ENCODE measurements at regions not wholly inside any gene's neighbourhood (a gene's known extent, or its start where the extent isn't known, plus 50 kb on each side); places are given as distances from the start of the nearest gene placed in this dataset.

DNA sequence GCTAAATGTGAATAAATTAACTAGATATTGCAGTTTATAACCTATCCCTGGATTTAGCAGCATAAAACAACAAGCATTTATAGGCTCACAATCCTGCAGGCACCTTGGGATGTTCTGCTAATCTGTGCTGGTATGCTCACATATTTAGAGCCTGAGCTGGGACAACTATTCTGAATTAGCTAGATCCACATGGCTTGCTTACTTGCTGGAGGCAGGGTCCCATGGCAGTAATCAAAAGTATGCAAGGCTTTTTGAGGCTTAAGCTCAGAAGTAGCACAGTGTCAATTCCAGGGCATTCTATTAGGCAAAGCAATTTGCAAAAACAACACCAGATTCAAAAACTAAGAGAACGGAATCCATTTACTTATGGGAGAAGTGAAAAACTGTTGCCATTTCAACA lies 745.0 kb upstream of the ACO1 start:
- H3K9me3 ChIP-seq (ENCODE audit: control insufficient read depth in 3 of 3, low read length in 3 of 3): no peaks in the 10 kb centered on the region
- H3K27ac ChIP-seq (ENCODE audit: low read depth, low read length): no peak overlapping the region
- H3K27me3 ChIP-seq (ENCODE audit: control insufficient read depth in 3 of 3, insufficient read depth in 3 of 3, low read length in 3 of 3): no peaks in the 10 kb centered on the region
- no peak overlapping the region for H3K9ac ChIP-seq (ENCODE audit: low read depth in 1 of 3, low read length in 3 of 3)
- no peaks in the 10 kb centered on the region for H3K36me3 ChIP-seq (ENCODE audit: control insufficient read depth in 3 of 3, insufficient read depth in 3 of 3, low read length in 3 of 3)
- no peaks in the 10 kb centered on the region for H3K4me1 ChIP-seq (ENCODE audit: control insufficient read depth in 3 of 3, insufficient read depth in 3 of 3, low read length in 3 of 3)
- no peak overlapping the region for H3K4me3 ChIP-seq (ENCODE audit: low read length in 3 of 3)

- H3K4me3 ChIP-seq (ENCODE audit: low read length in 3 of 3): no peak overlapping the region
- H3K4me1 ChIP-seq (ENCODE audit: control insufficient read depth in 3 of 3, insufficient read depth in 3 of 3, low read length in 3 of 3): no peaks in the 10 kb centered on the region
Measured at GRCh38 chr9:31669311-31669710, 715.1 kb upstream of the ACO1 start.

DNA sequence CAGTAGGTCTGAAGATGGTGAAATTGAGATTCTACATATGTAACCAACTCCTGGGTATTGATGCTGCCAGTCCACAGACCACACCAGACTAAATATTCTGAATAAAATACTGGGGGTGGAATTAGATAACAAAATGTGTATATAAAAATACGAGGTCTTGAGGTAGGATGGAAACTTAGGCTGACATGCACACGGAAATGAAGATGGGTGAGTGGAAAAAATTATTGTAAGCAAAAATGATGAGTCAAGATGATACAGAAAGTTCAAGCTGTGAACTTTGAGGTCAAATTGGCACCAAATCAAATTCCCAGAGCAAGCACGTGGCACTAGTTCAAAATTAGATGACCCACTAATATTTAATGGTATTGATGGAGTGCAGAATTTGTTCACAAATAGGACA lies 713.4 kb upstream of the ACO1 start:
- no peak overlapping the region for H3K4me3 ChIP-seq (ENCODE audit: low read length in 3 of 3)
- H3K27me3 ChIP-seq (ENCODE audit: control insufficient read depth in 3 of 3, insufficient read depth in 3 of 3, low read length in 3 of 3): no peaks in the 10 kb centered on the region
- no peaks in the 10 kb centered on the region for H3K4me1 ChIP-seq (ENCODE audit: control insufficient read depth in 3 of 3, insufficient read depth in 3 of 3, low read length in 3 of 3)
- no peak overlapping the region for H3K9ac ChIP-seq (ENCODE audit: low read depth in 1 of 3, low read length in 3 of 3)
- H3K36me3 ChIP-seq (ENCODE audit: control insufficient read depth in 3 of 3, insufficient read depth in 3 of 3, low read length in 3 of 3): no peaks in the 10 kb centered on the region
- no peak overlapping the region for H3K27ac ChIP-seq (ENCODE audit: low read depth, low read length)
- H3K9me3 ChIP-seq (ENCODE audit: control insufficient read depth in 3 of 3, low read length in 3 of 3): no peaks in the 10 kb centered on the region

More at GRCh38 chr9:31669311-31669710, 715.1 kb upstream of the ACO1 start:
- Histone ChIP-seq H3K9me3 (ENCODE audit: control insufficient read depth in 3 of 3, low read length in 3 of 3) (no peaks in the 10 kb centered on the region), H3K27ac (ENCODE audit: low read depth, low read length) (no peak overlapping the region), H3K27me3 (ENCODE audit: control insufficient read depth in 3 of 3, insufficient read depth in 3 of 3, low read length in 3 of 3) (no peaks in the 10 kb centered on the region), H3K9ac (ENCODE audit: low read depth in 1 of 3, low read length in 3 of 3) (no peak overlapping the region), H3K36me3 (ENCODE audit: control insufficient read depth in 3 of 3, insufficient read depth in 3 of 3, low read length in 3 of 3) (no peaks in the 10 kb centered on the region)

- no peak overlapping the region for H3K4me3 ChIP-seq (ENCODE audit: low read length in 3 of 3)
- H3K27ac ChIP-seq (ENCODE audit: low read depth, low read length): no peak overlapping the region
- H3K9me3 ChIP-seq (ENCODE audit: control insufficient read depth in 3 of 3, low read length in 3 of 3): no peaks in the 10 kb centered on the region
- H3K9ac ChIP-seq (ENCODE audit: low read depth in 1 of 3, low read length in 3 of 3): no peak overlapping the region
- no peaks in the 10 kb centered on the region for H3K27me3 ChIP-seq (ENCODE audit: control insufficient read depth in 3 of 3, insufficient read depth in 3 of 3, low read length in 3 of 3)
- no peaks in the 10 kb centered on the region for H3K4me1 ChIP-seq (ENCODE audit: control insufficient read depth in 3 of 3, insufficient read depth in 3 of 3, low read length in 3 of 3)
- no peaks in the 10 kb centered on the region for H3K36me3 ChIP-seq (ENCODE audit: control insufficient read depth in 3 of 3, insufficient read depth in 3 of 3, low read length in 3 of 3)
Measured at GRCh38 chr9:31674264-31674663, 710.2 kb upstream of the ACO1 start.

DNA sequence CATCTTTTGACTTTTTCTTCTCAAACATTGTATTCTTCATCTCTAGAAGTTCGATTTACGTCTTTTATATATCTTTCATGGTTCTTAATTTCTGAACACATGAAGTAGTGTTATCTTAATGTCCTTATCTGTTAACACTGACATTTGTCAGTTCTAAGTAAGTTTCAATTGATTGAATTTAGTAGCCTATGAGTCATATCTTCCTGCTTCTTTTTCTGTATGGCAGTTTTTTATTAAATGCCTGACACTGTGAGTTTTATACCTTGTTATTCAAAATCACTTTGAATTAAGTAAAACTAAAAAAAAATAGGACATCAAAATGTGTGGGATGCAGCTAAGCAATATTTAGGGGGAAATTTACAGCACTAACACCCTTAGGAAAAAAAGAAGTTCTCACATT lies 707.0 kb upstream of the ACO1 start:
- Histone ChIP-seq H3K27ac (ENCODE audit: low read depth, low read length) (no peak overlapping the region), H3K9ac (ENCODE audit: low read depth in 1 of 3, low read length in 3 of 3) (no peak overlapping the region), H3K36me3 (ENCODE audit: control insufficient read depth in 3 of 3, insufficient read depth in 3 of 3, low read length in 3 of 3) (no peaks in the 10 kb centered on the region), H3K9me3 (ENCODE audit: control insufficient read depth in 3 of 3, low read length in 3 of 3) (no peaks in the 10 kb centered on the region), H3K4me1 (ENCODE audit: control insufficient read depth in 3 of 3, insufficient read depth in 3 of 3, low read length in 3 of 3) (no peaks in the 10 kb centered on the region), H3K27me3 (ENCODE audit: control insufficient read depth in 3 of 3, insufficient read depth in 3 of 3, low read length in 3 of 3) (no peaks in the 10 kb centered on the region), H3K4me3 (ENCODE audit: low read length in 3 of 3) (no peak overlapping the region)

DNA sequence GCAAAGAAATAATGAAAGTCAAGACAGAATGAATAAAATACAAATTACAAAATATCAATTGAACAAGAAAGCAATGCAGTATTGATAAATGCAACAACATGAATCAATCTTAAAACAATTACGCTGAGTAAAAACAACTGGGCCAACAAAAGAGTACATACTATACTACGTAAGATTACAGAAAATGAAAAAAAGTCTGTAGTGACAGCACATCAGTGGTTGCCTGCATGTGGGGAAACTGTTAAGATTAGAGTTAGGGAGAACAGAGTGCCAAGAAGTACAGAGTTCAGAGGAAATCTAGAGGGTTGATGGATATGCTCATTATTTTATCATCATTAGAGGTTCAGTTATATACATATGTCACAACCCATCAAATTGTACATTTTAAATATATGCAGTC lies 706.6 kb upstream of the ACO1 start:
- Histone ChIP-seq H3K9ac (ENCODE audit: low read depth in 1 of 3, low read length in 3 of 3) (no peak overlapping the region), H3K36me3 (ENCODE audit: control insufficient read depth in 3 of 3, insufficient read depth in 3 of 3, low read length in 3 of 3) (no peaks in the 10 kb centered on the region), H3K27ac (ENCODE audit: low read depth, low read length) (no peak overlapping the region), H3K4me3 (ENCODE audit: low read length in 3 of 3) (no peak overlapping the region), H3K9me3 (ENCODE audit: control insufficient read depth in 3 of 3, low read length in 3 of 3) (no peaks in the 10 kb centered on the region), H3K27me3 (ENCODE audit: control insufficient read depth in 3 of 3, insufficient read depth in 3 of 3, low read length in 3 of 3) (no peaks in the 10 kb centered on the region), H3K4me1 (ENCODE audit: control insufficient read depth in 3 of 3, insufficient read depth in 3 of 3, low read length in 3 of 3) (no peaks in the 10 kb centered on the region)

DNA sequence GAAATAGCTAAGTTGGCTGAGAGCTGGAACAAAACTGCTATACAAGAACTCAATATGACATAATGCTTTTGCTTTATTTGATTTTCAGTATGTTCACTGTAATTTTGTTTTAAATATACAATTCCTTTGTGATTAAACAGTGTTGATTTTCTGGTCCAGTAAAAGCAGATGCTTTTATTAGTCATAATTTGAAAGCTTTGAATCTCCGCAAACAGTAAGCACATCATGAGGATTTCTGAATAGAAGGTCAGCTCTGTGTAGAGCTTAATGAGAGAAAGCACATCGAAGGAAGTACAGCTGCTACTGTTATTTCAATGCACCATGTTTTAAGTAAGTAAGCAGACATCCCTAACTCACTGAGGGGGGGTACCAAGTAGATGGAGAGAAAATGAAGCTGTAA lies 701.3 kb upstream of the ACO1 start:
- Histone ChIP-seq H3K4me3 (ENCODE audit: low read length in 3 of 3) (no peak overlapping the region), H3K9me3 (ENCODE audit: control insufficient read depth in 3 of 3, low read length in 3 of 3) (no peaks in the 10 kb centered on the region), H3K27me3 (ENCODE audit: control insufficient read depth in 3 of 3, insufficient read depth in 3 of 3, low read length in 3 of 3) (no peaks in the 10 kb centered on the region), H3K9ac (ENCODE audit: low read depth in 1 of 3, low read length in 3 of 3) (no peak overlapping the region), H3K27ac (ENCODE audit: low read depth, low read length) (no peak overlapping the region), H3K36me3 (ENCODE audit: control insufficient read depth in 3 of 3, insufficient read depth in 3 of 3, low read length in 3 of 3) (no peaks in the 10 kb centered on the region), H3K4me1 (ENCODE audit: control insufficient read depth in 3 of 3, insufficient read depth in 3 of 3, low read length in 3 of 3) (no peaks in the 10 kb centered on the region)

DNA sequence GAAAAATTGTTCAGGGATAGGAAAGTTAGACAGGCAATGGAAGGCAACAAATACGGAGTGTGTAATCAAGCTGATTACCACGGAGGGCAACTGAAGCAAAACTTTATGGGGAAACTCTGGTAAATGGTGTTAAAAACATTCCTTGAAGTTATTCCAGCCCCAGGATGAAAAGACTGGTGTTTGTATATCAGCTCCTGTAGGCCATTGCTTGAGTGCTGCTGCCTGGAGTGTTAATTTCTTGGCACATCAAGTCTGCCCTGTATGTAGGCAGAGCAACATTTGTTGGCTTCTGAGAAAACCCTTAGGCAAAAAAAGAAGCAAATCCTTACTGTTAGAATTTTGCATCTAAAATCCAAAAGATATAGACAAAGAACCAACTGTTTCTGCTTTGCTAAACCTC lies 686.5 kb upstream of the ACO1 start:
- no peak overlapping the region for H3K27ac ChIP-seq (ENCODE audit: low read depth, low read length)
- no peaks in the 10 kb centered on the region for H3K4me1 ChIP-seq (ENCODE audit: control insufficient read depth in 3 of 3, insufficient read depth in 3 of 3, low read length in 3 of 3)
- H3K9me3 ChIP-seq (ENCODE audit: control insufficient read depth in 3 of 3, low read length in 3 of 3): no peaks in the 10 kb centered on the region
- no peaks in the 10 kb centered on the region for H3K36me3 ChIP-seq (ENCODE audit: control insufficient read depth in 3 of 3, insufficient read depth in 3 of 3, low read length in 3 of 3)
- no peak overlapping the region for H3K9ac ChIP-seq (ENCODE audit: low read depth in 1 of 3, low read length in 3 of 3)
- no peak overlapping the region for H3K4me3 ChIP-seq (ENCODE audit: low read length in 3 of 3)
- H3K27me3 ChIP-seq (ENCODE audit: control insufficient read depth in 3 of 3, insufficient read depth in 3 of 3, low read length in 3 of 3): no peaks in the 10 kb centered on the region

GRCh38 chr9:31699836-31700235 lies 684.6 kb upstream of the ACO1 start:
- no peaks in the 10 kb centered on the region for H3K9me3 ChIP-seq (ENCODE audit: control insufficient read depth in 3 of 3, low read length in 3 of 3)
- H3K36me3 ChIP-seq (ENCODE audit: control insufficient read depth in 3 of 3, insufficient read depth in 3 of 3, low read length in 3 of 3): no peaks in the 10 kb centered on the region

DNA sequence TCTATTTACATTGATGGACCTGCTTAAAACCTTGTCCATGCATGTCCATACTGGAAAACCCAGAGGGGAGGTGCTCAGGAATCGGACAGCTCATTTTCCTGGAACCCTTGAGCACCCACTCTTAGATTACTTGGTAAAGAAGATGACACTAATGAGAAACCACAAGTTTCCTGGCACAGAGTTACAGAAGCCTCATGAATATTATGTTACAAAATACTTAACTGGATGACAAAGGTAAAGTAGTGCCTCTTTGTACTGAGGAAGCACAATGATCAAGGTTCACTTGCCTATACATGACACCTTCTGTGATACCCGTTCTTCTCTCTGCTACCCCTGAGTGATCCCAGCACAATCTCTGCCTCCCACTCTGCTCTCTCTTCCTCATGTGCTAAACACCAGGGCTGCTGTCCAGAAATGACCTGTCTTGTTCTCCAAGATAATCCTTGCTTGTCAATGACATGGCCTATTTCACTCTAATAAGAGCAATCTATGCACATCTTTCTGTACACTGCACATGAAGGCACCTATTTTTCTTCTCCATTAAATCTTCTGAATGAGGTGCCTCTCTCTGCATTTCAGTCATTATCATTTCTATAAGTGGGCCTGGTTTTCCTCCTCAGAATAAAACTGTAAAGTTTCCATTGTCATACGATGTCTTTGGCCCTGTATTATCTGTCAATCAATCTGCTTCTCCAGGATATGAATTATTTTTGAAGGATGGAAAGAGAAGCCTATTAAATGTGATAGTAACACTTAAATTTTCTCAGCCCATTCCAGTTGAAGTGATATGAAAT lies 684.0 kb upstream of the ACO1 start:
- Histone ChIP-seq H3K9me3 (ENCODE audit: control insufficient read depth in 3 of 3, low read length in 3 of 3) (no peaks in the 10 kb centered on the region), H3K4me1 (ENCODE audit: control insufficient read depth in 3 of 3, insufficient read depth in 3 of 3, low read length in 3 of 3) (no peaks in the 10 kb centered on the region), H3K27me3 (ENCODE audit: control insufficient read depth in 3 of 3, insufficient read depth in 3 of 3, low read length in 3 of 3) (no peaks in the 10 kb centered on the region), H3K4me3 (ENCODE audit: low read length in 3 of 3) (no peak overlapping the region), H3K36me3 (ENCODE audit: control insufficient read depth in 3 of 3, insufficient read depth in 3 of 3, low read length in 3 of 3) (no peaks in the 10 kb centered on the region), H3K27ac (ENCODE audit: low read depth, low read length) (no peak overlapping the region), H3K9ac (ENCODE audit: low read depth in 1 of 3, low read length in 3 of 3) (no peak overlapping the region)

More at GRCh38 chr9:31699836-31700235, 684.6 kb upstream of the ACO1 start:
- no peaks in the 10 kb centered on the region for H3K27me3 ChIP-seq (ENCODE audit: control insufficient read depth in 3 of 3, insufficient read depth in 3 of 3, low read length in 3 of 3)
- no peak overlapping the region for H3K9ac ChIP-seq (ENCODE audit: low read depth in 1 of 3, low read length in 3 of 3)
- H3K27ac ChIP-seq (ENCODE audit: low read depth, low read length): no peak overlapping the region
- no peaks in the 10 kb centered on the region for H3K4me1 ChIP-seq (ENCODE audit: control insufficient read depth in 3 of 3, insufficient read depth in 3 of 3, low read length in 3 of 3)
- H3K4me3 ChIP-seq (ENCODE audit: low read length in 3 of 3): no peak overlapping the region

Data from skeletal muscle tissue (tissue), 3 donors.